ENCODE measurements at regions not wholly inside any gene's neighbourhood (a gene's known extent, or its start where the extent isn't known, plus 50 kb on each side); places are given as distances from the start of the nearest gene placed in this dataset.

DNA sequence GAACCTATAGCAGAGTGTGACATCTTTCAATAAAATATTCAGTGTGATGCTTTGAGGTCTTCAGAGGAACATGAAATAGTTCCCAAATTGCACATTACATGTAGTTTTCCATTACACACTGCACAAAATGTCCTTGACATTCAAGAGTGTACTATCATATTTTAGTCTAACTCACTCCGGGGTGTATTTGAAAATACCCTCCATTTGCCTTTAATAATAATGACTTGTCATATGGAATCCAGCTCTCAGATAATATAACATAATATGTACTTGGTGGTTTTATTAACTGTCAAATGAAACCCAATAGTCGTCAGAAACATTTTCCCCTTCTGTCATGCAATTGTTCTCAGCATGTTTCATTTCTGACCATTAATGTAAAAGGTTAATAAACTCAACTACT, 176.7 kb upstream of the CDH19 start:
- DNase-seq (no peak), ATAC-seq (replicated peaks in 1 of 2) (no peak)
- Mint-ChIP-seq H3K9me3 (peaks cover 0 to 2% of the 10 kb centered on the region in 2 donors), H3K4me1 (ENCODE audit: low read depth) (no peaks in the 10 kb centered on the region), H3K27me3 (ENCODE audit: low read depth) (no peaks in the 10 kb centered on the region), H3K4me3 (no peak overlapping the region), H3K36me3 (ENCODE audit: insufficient read depth in 2 of 2) (no peaks in the 10 kb centered on the region), H3K27ac (no peak overlapping the region)

- H3K27ac Mint-ChIP-seq: no peak overlapping the region
- DNase-seq (no peak), ATAC-seq (replicated peaks in 1 of 2) (no peak)
- no peaks in the 10 kb centered on the region for H3K4me1 Mint-ChIP-seq (ENCODE audit: low read depth)
- H3K27me3 Mint-ChIP-seq (ENCODE audit: low read depth): no peaks in the 10 kb centered on the region
- H3K9me3 Mint-ChIP-seq: peaks cover 0 to 2% of the 10 kb centered on the region in 2 donors
- no peak overlapping the region for H3K4me3 Mint-ChIP-seq
- no peaks in the 10 kb centered on the region for H3K36me3 Mint-ChIP-seq (ENCODE audit: insufficient read depth in 2 of 2)
These were observed 174.2 kb upstream of the CDH19 start for GRCh38 chr18:66778048-66778447.

DNA sequence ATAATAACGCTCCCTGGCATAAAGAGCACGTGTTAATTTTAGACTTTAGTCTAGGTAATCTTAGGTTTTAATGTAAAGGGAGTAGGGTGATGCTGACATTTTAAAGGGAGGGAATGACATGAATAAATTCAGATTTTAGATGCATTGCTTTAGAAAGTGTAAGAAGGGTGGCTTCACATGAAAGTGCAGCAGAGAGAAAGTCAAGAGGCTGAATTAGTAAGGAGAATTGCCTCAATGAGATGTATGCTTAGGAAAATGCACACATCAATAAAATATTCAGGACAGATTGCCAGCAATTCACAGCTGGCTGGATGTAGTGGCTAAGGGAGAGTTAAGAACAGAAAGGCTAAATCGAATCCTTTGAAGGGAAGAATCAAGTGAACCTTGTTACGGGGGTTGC, 165.5 kb upstream of the CDH19 start:
- no peaks in the 10 kb centered on the region for H3K36me3 Mint-ChIP-seq (ENCODE audit: insufficient read depth in 2 of 2)
- no peaks in the 10 kb centered on the region for H3K4me1 Mint-ChIP-seq (ENCODE audit: low read depth)
- no peaks in the 10 kb centered on the region for H3K27me3 Mint-ChIP-seq (ENCODE audit: low read depth)
- H3K27ac Mint-ChIP-seq: no peak overlapping the region
- DNase-seq (no peak), ATAC-seq (replicated peaks in 1 of 2) (no peak)
- peaks cover 3 to 7% of the 10 kb centered on the region in 2 donors for H3K9me3 Mint-ChIP-seq
- H3K4me3 Mint-ChIP-seq: no peak overlapping the region

DNA sequence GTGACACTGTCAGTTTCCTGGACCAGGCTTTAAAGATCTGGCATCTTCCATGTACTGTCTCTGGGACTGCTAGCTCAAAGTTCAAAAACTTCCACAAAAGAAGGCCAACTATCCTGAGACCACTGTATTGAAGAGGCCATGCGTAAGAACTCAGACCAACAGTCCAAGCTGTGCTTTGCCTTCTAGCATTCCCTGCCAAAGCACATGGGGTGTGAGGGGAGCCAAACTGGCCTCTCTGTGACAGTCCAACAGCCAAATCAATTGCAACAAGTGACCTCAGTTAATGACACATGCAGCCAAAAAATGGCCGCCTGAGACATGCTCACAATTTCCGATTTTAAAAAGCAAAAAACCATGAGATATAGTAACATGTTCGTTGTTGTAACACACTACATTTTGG, 160.3 kb upstream of the CDH19 start:
- no peaks in the 10 kb centered on the region for H3K4me1 Mint-ChIP-seq (ENCODE audit: low read depth)
- peaks cover 0 to under 1% of the 10 kb centered on the region in 2 donors for H3K9me3 Mint-ChIP-seq
- no peaks in the 10 kb centered on the region for H3K36me3 Mint-ChIP-seq (ENCODE audit: insufficient read depth in 2 of 2)
- H3K4me3 Mint-ChIP-seq: no peak overlapping the region
- DNase-seq (no peak), ATAC-seq (replicated peaks in 1 of 2) (no peak)
- no peaks in the 10 kb centered on the region for H3K27me3 Mint-ChIP-seq (ENCODE audit: low read depth)
- no peak overlapping the region for H3K27ac Mint-ChIP-seq

- ATAC-seq (replicated peaks in 1 of 2) (no peak), DNase-seq (no peak)
- Mint-ChIP-seq H3K9me3 (peaks cover 1 to 4% of the 10 kb centered on the region in 2 donors), H3K4me3 (no peak overlapping the region), H3K27ac (no peak overlapping the region), H3K4me1 (ENCODE audit: low read depth) (no peaks in the 10 kb centered on the region), H3K36me3 (ENCODE audit: insufficient read depth in 2 of 2) (no peaks in the 10 kb centered on the region), H3K27me3 (ENCODE audit: low read depth) (no peaks in the 10 kb centered on the region)
These were observed 157.3 kb upstream of the CDH19 start for GRCh38 chr18:66761166-66761565.

DNA sequence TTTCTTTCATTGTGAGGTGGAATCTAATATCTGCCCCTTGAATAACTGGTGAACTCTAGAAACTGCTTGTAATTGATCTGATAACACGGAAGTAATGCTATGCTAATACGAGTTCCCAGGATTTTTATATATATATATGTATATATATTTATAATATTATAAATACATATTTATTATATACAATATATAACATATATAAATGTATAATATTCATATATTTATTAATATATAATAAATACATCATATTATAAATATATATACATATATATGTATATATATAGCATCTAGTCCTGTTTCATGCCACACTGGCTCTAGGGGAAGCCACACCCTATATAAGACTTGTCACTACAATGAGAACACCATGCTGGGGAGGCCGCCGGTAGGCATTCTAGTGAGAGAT, 156.7 kb upstream of the CDH19 start:
- no peaks in the 10 kb centered on the region for H3K36me3 Mint-ChIP-seq (ENCODE audit: insufficient read depth in 2 of 2)
- peaks cover 1 to 4% of the 10 kb centered on the region in 2 donors for H3K9me3 Mint-ChIP-seq
- H3K4me3 Mint-ChIP-seq: no peak overlapping the region
- no peaks in the 10 kb centered on the region for H3K4me1 Mint-ChIP-seq (ENCODE audit: low read depth)
- H3K27ac Mint-ChIP-seq: no peak overlapping the region
- no peak for ATAC-seq (replicated peaks in 1 of 2)
- no peak for DNase-seq
- H3K27me3 Mint-ChIP-seq (ENCODE audit: low read depth): no peaks in the 10 kb centered on the region

GRCh38 chr18:66759050-66759828, 155.3 kb upstream of the CDH19 start:
- no peak overlapping the region for H3K27ac Mint-ChIP-seq
- no peak overlapping the region for H3K4me3 Mint-ChIP-seq
- no peaks in the 10 kb centered on the region for H3K36me3 Mint-ChIP-seq (ENCODE audit: insufficient read depth in 2 of 2)
- H3K27me3 Mint-ChIP-seq (ENCODE audit: low read depth): no peaks in the 10 kb centered on the region
- H3K9me3 Mint-ChIP-seq: peaks cover 1 to 4% of the 10 kb centered on the region in 2 donors
- ATAC-seq (replicated peaks in 1 of 2): no peak
- no peaks in the 10 kb centered on the region for H3K4me1 Mint-ChIP-seq (ENCODE audit: low read depth)
- no peak for DNase-seq

- ATAC-seq (replicated peaks in 1 of 2) (no peak), DNase-seq (no peak)
- Mint-ChIP-seq H3K36me3 (ENCODE audit: insufficient read depth in 2 of 2) (no peaks in the 10 kb centered on the region), H3K4me1 (ENCODE audit: low read depth) (no peaks in the 10 kb centered on the region), H3K27me3 (ENCODE audit: low read depth) (no peaks in the 10 kb centered on the region), H3K27ac (no peak overlapping the region), H3K9me3 (peaks cover 1 to 4% of the 10 kb centered on the region in 2 donors), H3K4me3 (no peak overlapping the region)
These were observed 154.1 kb upstream of the CDH19 start for GRCh38 chr18:66757946-66758345.

DNA sequence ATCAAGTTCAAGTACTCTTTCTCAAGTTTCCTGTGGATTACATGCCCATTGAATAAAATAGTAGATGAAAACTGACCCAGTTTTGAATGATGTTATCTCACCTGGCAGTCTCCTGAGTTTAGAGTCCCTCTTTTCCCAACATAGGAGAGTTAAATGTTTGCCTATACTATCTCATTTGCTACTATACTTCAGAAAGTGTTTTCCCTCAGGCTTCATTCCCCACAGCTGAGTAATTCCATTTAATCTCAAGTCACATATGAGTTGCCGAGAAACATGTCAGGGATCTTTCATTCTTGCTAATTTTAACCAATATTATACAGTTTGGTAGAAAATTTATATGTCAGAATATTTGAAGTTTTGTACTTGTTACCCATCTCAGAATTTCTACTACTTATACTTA, 150.4 kb upstream of the CDH19 start:
- H3K27me3 Mint-ChIP-seq (ENCODE audit: low read depth): no peaks in the 10 kb centered on the region
- H3K9me3 Mint-ChIP-seq: peaks cover 1 to 4% of the 10 kb centered on the region in 2 donors
- no peaks in the 10 kb centered on the region for H3K36me3 Mint-ChIP-seq (ENCODE audit: insufficient read depth in 2 of 2)
- H3K4me1 Mint-ChIP-seq (ENCODE audit: low read depth): no peaks in the 10 kb centered on the region
- no peak overlapping the region for H3K27ac Mint-ChIP-seq
- DNase-seq (no peak), ATAC-seq (replicated peaks in 1 of 2) (no peak)
- no peak overlapping the region for H3K4me3 Mint-ChIP-seq

DNA sequence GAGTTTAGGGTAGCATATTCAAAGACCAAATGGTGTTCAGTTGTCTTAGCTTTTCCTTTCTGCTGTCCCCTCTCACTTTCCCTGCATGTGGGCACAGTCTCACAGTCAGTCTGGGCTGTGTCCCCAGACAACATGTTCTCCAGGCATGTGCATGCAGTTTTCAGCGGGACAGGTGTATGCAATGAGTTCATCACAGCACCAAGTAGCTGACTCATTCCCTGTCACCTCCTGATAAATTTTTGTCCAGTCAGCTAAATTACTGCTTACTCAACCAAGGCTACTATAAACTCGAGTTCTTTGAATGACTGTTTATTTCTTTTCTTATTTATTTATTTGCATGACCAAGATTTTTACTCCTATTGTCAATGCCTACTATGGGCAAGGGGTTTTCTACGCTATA, 148.8 kb upstream of the CDH19 start:
- H3K36me3 Mint-ChIP-seq (ENCODE audit: insufficient read depth in 2 of 2): no peaks in the 10 kb centered on the region
- ATAC-seq (replicated peaks in 1 of 2) (no peak), DNase-seq (no peak)
- no peaks in the 10 kb centered on the region for H3K4me1 Mint-ChIP-seq (ENCODE audit: low read depth)
- H3K27me3 Mint-ChIP-seq (ENCODE audit: low read depth): no peaks in the 10 kb centered on the region
- peaks cover 1 to 4% of the 10 kb centered on the region in 2 donors for H3K9me3 Mint-ChIP-seq
- H3K4me3 Mint-ChIP-seq: no peak overlapping the region
- no peak overlapping the region for H3K27ac Mint-ChIP-seq

DNA sequence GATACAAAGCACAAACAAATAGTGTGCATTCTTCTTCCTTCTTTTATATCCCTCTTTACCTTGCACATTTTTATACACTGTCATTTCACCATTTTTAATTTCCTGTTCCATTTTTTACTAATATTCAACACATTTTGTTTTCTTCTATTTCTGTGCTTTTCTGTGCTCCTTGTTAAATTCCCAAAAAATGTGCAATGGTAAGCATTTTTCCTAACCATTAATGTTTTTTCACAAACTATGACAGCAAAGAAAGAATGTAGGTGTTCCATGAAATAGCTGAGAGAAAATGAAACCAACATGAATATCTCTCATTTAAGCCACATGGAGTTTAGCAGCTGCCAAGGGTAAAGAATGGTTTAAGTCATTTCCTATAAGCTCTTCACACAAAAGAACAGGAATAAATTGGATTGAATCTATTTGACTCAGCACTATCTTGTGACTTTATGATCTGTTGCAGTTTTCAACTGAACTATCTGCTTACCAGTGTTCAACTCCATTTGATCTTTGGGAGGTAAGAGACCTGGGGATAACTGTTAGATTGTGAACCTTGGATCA, 145.7 kb upstream of the CDH19 start:
- H3K9me3 Mint-ChIP-seq: no peaks in the 10 kb centered on the region
- H3K27ac Mint-ChIP-seq: no peak overlapping the region
- no peak for DNase-seq
- H3K4me1 Mint-ChIP-seq (ENCODE audit: low read depth): no peaks in the 10 kb centered on the region
- no peak overlapping the region for H3K4me3 Mint-ChIP-seq
- H3K36me3 Mint-ChIP-seq (ENCODE audit: insufficient read depth in 2 of 2): no peaks in the 10 kb centered on the region
- H3K27me3 Mint-ChIP-seq (ENCODE audit: low read depth): no peaks in the 10 kb centered on the region
- no peak for ATAC-seq (replicated peaks in 1 of 2)

GRCh38 chr18:66749030-66749429, 145.1 kb upstream of the CDH19 start:
- no peaks in the 10 kb centered on the region for H3K4me1 Mint-ChIP-seq (ENCODE audit: low read depth)
- DNase-seq: no peak
- no peak overlapping the region for H3K4me3 Mint-ChIP-seq
- H3K36me3 Mint-ChIP-seq (ENCODE audit: insufficient read depth in 2 of 2): no peaks in the 10 kb centered on the region
- no peak for ATAC-seq (replicated peaks in 1 of 2)
- H3K27ac Mint-ChIP-seq: no peak overlapping the region
- H3K9me3 Mint-ChIP-seq: peaks cover 3 to 4% of the 10 kb centered on the region in 2 donors
- H3K27me3 Mint-ChIP-seq (ENCODE audit: low read depth): no peaks in the 10 kb centered on the region

GRCh38 chr18:66742832-66743231, 138.9 kb upstream of the CDH19 start:
- DNase-seq (no peak), ATAC-seq (replicated peaks in 1 of 2) (no peak)
- Mint-ChIP-seq H3K27ac (no peak overlapping the region), H3K27me3 (ENCODE audit: low read depth) (no peaks in the 10 kb centered on the region), H3K4me1 (ENCODE audit: low read depth) (no peaks in the 10 kb centered on the region), H3K9me3 (peaks cover 13 to 14% of the 10 kb centered on the region in 2 donors), H3K4me3 (no peak overlapping the region), H3K36me3 (ENCODE audit: insufficient read depth in 2 of 2) (peaks cover 0 to 3% of the 10 kb centered on the region in 2 donors)

DNA sequence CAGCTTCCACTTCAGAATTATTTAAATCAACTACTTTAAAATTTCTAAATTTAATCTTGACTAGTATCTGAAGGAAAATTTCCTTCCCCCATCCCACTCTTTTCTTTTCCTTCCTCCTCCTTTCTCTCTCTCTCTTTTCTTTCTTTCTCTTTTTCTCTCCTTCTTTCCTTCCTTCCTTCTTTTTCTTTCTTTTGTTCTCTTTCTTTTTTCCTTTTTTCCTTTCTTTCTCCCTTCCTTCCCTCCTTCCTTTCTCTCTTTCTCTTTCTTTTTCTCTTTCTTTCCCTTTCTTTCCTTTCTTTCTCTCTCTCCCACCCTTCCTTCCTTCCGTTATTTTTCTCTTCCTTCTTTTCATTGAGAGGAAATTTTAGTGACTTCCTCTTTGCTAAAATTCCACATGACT, 132.0 kb upstream of the CDH19 start:
- Mint-ChIP-seq H3K4me1 (ENCODE audit: low read depth) (no peaks in the 10 kb centered on the region), H3K36me3 (ENCODE audit: insufficient read depth in 2 of 2) (peaks cover 0 to 3% of the 10 kb centered on the region in 2 donors), H3K9me3 (peaks cover 7 to 9% of the 10 kb centered on the region in 2 donors), H3K27me3 (ENCODE audit: low read depth) (no peaks in the 10 kb centered on the region), H3K4me3 (no peak overlapping the region), H3K27ac (no peak overlapping the region)
- ATAC-seq (replicated peaks in 1 of 2): no peak
- no peak for DNase-seq
